ENCODE measurements at regions not wholly inside any gene's neighbourhood (a gene's known extent, or its start where the extent isn't known, plus 50 kb on each side); places are given as distances from the start of the nearest gene placed in this dataset.

- TF ChIP-seq, protein P1, sequence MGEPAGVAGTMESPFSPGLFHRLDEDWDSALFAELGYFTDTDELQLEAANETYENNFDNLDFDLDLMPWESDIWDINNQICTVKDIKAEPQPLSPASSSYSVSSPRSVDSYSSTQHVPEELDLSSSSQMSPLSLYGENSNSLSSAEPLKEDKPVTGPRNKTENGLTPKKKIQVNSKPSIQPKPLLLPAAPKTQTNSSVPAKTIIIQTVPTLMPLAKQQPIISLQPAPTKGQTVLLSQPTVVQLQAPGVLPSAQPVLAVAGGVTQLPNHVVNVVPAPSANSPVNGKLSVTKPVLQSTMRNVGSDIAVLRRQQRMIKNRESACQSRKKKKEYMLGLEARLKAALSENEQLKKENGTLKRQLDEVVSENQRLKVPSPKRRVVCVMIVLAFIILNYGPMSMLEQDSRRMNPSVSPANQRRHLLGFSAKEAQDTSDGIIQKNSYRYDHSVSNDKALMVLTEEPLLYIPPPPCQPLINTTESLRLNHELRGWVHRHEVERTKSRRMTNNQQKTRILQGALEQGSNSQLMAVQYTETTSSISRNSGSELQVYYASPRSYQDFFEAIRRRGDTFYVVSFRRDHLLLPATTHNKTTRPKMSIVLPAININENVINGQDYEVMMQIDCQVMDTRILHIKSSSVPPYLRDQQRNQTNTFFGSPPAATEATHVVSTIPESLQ (CRISPR knock-in tag; IDR thresholded peaks at IDR 0.05): no peak
- TF ChIP-seq ZNF354B (CRISPR knock-in tag; IDR thresholded peaks at IDR 0.05): no peak
- TF ChIP-seq, protein P2, sequence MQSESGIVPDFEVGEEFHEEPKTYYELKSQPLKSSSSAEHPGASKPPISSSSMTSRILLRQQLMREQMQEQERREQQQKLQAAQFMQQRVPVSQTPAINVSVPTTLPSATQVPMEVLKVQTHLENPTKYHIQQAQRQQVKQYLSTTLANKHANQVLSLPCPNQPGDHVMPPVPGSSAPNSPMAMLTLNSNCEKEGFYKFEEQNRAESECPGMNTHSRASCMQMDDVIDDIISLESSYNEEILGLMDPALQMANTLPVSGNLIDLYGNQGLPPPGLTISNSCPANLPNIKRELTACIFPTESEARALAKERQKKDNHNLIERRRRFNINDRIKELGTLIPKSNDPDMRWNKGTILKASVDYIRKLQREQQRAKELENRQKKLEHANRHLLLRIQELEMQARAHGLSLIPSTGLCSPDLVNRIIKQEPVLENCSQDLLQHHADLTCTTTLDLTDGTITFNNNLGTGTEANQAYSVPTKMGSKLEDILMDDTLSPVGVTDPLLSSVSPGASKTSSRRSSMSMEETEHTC (IDR thresholded peaks at IDR 0.05): no peak
These were observed 240.2 kb downstream of the C7orf25 start (continued) for GRCh38 chr7:42671627-42672026.

DNA sequence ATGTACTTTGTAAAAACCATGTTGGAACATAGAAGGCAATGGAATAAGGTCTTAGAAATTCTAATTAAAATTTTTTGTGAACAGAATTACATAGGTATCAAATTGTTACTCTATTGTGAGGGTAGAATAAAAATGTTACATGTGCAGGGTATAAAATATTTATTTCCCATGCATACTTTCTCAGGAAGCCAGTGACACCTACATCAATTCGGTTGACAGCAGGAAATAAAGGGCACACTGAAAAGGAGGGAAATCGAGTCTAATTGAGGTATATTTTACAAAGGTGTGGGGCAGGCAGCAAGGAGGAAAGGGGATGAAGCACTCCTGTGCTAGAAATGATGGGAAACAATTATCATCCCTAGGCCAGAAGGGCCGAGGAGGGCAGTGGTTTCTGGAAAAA, 244.9 kb downstream of the C7orf25 start:
- no peak for FAIRE-seq
- no peak overlapping the region for H2AFZ ChIP-seq (ENCODE audit: low read depth, low read length)
- BruUV-seq (replicated peaks): no TSS peak

More for the DNA sequence above, 244.9 kb downstream of the C7orf25 start:
- no peaks in the 10 kb centered on the region for H3K36me3 ChIP-seq (ENCODE audit: control insufficient read depth, insufficient read depth, low read length)
- H3K27ac ChIP-seq (ENCODE audit: extremely low read depth, low read depth, low read length): no peak overlapping the region
- no peaks in the 10 kb centered on the region for H3K79me2 ChIP-seq (ENCODE audit: control insufficient read depth, insufficient read depth, low read length)
- H3K9me1 ChIP-seq (ENCODE audit: control insufficient read depth, insufficient read depth, low read length): no peaks in the 10 kb centered on the region
- H3K4me1 ChIP-seq (replicated peaks in 1 of 2; ENCODE audit: control insufficient read depth in 2 of 2, insufficient read depth in 2 of 2, low read length in 2 of 2): no peaks in the 10 kb centered on the region
- no peaks in the 10 kb centered on the region for H3K27me3 ChIP-seq (ENCODE audit: control insufficient read depth in 2 of 2, insufficient read depth in 2 of 2, low read length in 2 of 2)
- TF ChIP-seq PHB (CRISPR knock-in tag; IDR thresholded peaks at IDR 0.05) (no peak), ZC3H4 (CRISPR knock-in tag; IDR thresholded peaks at IDR 0.05; ENCODE audit: borderline replicate concordance) (no peak), HNRNPUL1 (IDR thresholded peaks at IDR 0.05; ENCODE audit: low read length) (no peak), BDP1 (IDR thresholded peaks at IDR 0.05; ENCODE audit: insufficient read depth, insufficient read length) (no peak), ZFP1 (CRISPR knock-in tag; IDR thresholded peaks at IDR 0.05) (peak; percentile 83), HNRNPH1 (optimal IDR thresholded peaks at IDR 0.05; ENCODE audit: low read depth, low read length) (no peak)
- H3K4me3 ChIP-seq: no peak overlapping the region
- no peaks in the 10 kb centered on the region for H4K20me1 ChIP-seq (replicated peaks; ENCODE audit: control insufficient read depth, insufficient read depth, low read length)
- H3K9ac ChIP-seq (ENCODE audit: insufficient read depth in 1 of 2, low read depth in 2 of 2, low read length in 2 of 2): no peak overlapping the region
- whole genome bisulfite sequencing (ENCODE audit: insufficient coverage, low coverage, missing lambda C conversion rate): 3% methylated on average over 3 of the region's 3 CpGs
- CTCF ChIA-PET (ENCODE audit: low intra/inter-chr PET ratio): no interaction called here
- POLR2A ChIA-PET: no interaction called here
- ATAC-seq (no peak), DNase-seq (ENCODE audit: extremely low read depth in 1 of 4, low spot score in 3 of 4) (no peak)
- in situ Hi-C loops (cut with MboI): no loop called here
- 0 out of 2 replicates have a peak, but pooled peaks cover 2% of the 10 kb centered on the region for H3K9me3 ChIP-seq (replicated peaks; ENCODE audit: control insufficient read depth, insufficient read depth, low read depth, low read length)
- H3K4me2 ChIP-seq (ENCODE audit: insufficient read depth, low read length): no peak overlapping the region
- intact Hi-C loops (cut with micrococcal nuclease): no loop called here

Measured in K562 (cell line).